ENCODE measurements at regions not wholly inside any gene's neighbourhood (a gene's known extent, or its start where the extent isn't known, plus 50 kb on each side); places are given as distances from the start of the nearest gene placed in this dataset.

GRCh38 chr18:28411806-28412205, 234.9 kb upstream of the CDH2 start:
- no peak for DNase-seq

DNA sequence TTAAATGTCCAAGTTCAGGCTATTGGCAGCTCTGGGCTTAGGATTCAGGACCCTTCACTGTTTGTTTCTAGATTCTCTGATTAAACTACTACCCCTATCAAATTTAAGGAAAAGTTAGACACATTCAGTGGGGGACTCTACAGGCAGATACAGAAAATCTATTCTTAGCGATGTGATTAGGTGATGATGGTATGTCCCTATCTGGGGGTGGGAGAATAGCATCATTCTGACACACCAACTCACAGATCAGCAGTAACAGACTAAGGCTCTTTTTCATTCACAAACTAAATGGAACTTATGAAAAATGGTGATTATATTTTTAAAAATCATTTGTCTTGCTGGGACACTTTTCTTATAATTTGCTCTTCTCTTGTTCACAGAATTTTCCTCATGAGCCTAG, 232.9 kb upstream of the CDH2 start:
- no peak for DNase-seq

DNA sequence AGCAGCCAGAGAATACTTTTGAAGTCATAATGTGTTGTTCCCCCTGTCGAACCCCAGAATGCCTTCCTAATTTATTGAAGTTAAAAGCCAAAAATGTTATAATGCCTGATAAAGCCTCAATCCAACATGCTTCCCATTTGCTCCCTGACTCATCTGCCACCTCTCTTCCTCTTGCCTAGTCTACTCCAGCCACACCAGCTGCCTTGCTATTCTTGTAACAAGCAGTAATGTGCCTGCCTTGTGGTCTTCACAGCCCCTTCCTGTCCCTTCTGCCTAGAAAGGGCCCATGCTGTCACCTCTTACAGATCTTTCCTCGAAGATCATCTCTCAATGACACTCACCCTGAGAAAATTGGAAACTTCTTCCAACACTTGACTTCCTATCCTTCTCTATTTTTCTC, 231.6 kb upstream of the CDH2 start:
- DNase-seq, result no peak

DNA sequence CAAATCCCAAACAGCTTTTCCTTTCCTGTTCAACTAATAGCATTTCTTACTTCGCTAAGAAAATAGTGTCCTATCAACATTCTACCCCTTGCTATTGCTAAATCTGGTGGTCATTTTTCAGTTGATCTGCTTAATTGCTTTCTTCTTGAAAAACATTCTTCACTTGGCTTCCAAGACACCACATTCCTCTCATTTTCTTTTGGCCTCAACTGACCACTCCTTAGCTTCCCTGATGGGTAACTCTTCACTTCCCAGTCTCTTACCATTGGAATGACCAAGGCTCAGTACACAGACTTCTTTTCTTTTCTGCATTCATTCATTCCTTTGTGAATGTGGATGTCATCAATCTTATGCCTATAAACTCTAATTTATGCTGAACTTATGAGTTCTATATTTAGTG, 230.8 kb upstream of the CDH2 start:
- no peak for DNase-seq

DNA sequence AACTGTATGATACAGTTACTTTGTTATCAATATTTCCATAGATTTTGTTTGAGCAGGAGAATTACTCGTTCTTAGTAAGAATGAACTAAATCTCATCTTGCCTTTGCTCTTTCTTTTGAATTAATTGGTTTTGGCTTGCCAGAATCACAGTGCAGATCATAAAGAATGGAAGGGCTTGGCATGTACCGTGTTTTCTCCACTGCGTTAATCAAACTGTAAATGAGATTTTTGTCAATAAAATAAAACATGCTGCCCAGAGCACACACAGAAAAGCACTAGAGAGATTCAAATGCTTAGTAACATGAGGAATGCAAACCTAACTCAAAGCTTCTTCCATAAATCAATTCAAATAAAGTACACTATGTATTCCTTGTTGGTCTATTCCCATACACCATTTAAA, 229.6 kb upstream of the CDH2 start:
- no peak for DNase-seq

DNA sequence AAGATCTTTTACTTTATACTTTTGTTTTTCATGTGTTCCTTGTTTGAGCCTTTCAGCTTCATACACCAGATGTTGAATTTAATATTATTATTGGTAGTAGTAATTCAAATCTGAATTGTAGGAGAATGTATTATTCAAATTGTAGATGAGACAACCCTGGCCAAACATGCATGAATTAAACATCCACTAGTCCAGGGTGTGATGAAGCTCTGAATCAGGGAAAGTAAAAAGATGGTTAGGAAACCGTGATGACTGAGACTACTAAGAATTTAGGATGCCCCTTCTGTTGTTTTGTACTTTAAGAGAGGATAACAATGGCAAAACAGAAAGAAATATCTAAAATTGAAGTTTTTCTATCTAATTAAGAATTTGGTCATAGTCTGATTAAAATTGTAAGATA, 227.8 kb upstream of the CDH2 start:
- no peak for DNase-seq

- no peak for DNase-seq
Measured at GRCh38 chr18:28399781-28400362, 222.9 kb upstream of the CDH2 start.

DNA sequence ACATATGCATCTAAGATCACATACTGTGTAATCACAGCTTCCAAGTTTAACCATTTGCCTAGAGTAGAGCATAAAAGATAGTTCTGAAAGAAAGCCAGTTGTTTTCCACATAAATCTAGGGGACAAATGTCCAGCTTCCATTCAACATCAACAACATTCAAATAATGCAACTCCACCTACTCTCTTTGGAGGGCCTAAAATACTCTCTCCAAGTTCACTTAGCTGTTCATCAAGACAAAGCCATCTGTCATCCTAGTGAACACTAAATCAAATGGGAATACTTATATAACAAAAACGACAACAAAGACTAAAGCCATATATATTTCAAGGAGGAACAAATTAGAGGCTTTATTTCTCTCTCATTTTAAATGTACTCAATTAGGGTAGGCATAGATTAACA, 221.5 kb upstream of the CDH2 start:
- DNase-seq, result no peak

- no peak for DNase-seq
Measured at GRCh38 chr18:28390022-28390421, 213.1 kb upstream of the CDH2 start.

GRCh38 chr18:28382215-28382879, 205.4 kb upstream of the CDH2 start:
- no peak for DNase-seq

DNA sequence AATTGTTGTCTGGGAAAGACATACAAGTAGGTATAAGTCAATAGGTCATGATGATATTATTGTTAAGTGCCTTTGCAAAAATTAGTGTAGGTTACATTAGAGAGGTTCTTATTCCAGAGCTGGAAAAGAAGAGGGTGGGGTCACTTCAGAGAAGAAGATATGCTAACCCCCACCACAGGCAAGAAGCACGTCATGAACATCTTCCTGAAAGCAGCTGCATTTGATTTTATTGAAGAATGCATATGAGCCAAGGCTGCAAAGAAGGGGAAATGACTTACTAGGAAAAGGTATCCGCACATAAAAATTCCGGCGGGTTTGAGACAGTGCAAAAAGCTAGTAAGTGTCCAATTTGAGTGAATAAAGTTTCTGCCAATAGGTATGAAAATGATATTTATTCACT, 195.3 kb upstream of the CDH2 start:
- no peak for DNase-seq

GRCh38 chr18:28366676-28367075, 189.7 kb upstream of the CDH2 start:
- DNase-seq, result no peak

GRCh38 chr18:28365411-28365831, 188.5 kb upstream of the CDH2 start:
- no peak for DNase-seq

- DNase-seq, result no peak
Measured at GRCh38 chr18:28363124-28363523, 186.2 kb upstream of the CDH2 start.

- no peak for DNase-seq
Measured at GRCh38 chr18:28359176-28359575, 182.2 kb upstream of the CDH2 start.

DNA sequence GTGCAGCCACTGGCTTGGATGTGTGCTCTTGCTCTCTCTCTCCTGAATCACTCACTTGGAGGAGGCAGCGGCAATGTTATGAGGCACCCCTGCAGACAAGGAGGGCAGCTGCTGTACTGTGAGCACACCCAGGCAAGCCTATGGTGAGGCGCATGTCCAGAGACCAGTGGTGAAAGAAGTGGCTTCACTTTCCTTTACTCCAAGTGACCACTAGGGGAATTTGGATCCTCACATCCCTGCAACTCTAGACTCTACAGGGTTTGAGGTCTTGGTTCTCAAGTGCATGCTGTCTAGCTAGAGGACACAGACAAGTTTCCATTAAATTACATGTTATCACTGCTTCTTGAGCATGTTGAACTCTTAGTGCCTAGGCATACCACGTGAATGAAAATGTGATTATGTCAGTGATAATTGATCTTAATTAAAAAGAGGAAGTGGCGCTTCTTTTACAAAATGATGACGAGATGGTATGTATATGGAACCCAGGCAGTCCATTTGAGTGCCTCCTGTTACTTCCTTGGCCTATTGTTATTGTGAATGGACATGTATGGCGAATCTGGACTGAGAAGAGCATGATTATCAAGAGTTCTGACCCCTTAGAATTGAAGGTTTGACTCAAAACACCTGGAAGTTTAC, 181.0 kb upstream of the CDH2 start:
- DNase-seq, result no peak

DNA sequence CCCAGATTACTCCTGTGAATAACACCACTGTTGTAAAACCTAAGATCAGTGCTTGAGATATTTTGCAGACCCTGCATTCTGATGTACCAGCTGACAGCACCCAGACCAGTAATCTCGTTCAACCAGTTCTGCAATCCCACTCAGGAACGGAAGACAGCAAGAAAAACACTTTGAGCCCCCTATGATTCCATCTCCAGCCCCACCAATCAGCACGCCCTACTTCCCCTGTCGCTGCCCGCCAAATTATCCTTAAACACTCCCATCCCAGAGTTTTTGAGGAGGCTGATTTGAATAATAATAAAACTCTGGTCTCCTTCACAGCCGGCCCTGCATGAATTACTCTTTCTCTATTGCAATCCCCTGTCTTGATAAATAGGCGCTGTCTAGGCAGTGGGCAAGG, 173.9 kb upstream of the CDH2 start:
- DNase-seq, result no peak

DNA sequence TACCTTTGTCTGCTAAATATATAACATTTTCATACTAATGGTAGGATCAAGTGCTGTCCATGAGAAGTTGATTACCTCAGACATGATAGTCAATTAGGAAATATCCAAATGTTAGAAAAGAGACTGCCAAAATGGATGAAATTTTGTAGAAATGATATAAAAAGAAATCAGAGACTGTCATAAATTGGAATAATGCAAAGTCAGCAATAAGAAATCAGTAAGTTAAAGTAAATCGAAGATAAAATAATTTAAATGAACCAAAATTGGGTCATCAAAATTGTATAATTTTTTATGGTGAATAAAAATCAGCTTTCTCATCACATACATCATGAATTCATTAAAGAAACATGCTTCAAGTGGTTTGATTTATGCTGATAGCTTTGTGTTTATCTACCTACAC, 165.3 kb upstream of the CDH2 start:
- no peak for DNase-seq

GRCh38 chr18:28338316-28338715, 161.4 kb upstream of the CDH2 start:
- no peak for DNase-seq

DNA sequence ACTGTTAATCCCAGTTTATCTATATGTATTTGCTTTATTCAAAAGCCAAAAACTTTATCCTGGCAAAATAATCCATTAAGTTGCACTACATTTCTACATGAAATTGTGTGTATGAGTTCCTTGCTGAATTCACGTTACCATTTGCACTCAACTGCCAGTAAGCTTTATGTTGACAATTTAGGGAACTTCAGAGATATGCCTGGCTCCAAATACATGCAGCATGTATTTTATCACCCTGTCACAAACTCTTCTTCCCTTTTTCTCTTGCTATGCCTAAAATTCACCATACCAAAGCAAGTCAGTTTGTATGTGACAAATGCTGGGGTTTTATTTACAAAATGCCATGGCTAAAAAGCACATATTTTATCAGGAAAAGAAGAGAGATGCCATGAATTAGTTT, 157.6 kb upstream of the CDH2 start:
- DNase-seq, result no peak

- DNase-seq, result no peak
Measured at GRCh38 chr18:28332071-28332470, 155.1 kb upstream of the CDH2 start.

DNA sequence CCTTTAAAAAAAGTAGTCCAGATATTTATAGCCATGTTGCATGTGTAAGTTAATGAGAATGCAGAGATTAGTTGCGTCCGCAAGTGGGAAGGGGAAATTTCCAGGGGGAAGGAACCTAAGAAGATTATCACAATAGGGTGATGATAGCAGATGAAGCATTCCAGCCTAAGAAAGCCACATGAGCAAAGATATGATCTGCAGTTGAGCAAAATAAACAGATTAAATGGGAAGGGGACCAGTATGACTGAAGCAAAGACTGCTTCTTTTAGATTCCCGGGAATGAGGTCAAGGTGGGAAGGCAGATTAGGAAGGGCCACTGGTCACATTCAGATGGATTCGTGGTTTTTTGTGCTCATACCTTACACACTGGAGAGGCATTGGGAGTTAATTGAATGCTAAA, 154.6 kb upstream of the CDH2 start:
- DNase-seq, result no peak

DNA sequence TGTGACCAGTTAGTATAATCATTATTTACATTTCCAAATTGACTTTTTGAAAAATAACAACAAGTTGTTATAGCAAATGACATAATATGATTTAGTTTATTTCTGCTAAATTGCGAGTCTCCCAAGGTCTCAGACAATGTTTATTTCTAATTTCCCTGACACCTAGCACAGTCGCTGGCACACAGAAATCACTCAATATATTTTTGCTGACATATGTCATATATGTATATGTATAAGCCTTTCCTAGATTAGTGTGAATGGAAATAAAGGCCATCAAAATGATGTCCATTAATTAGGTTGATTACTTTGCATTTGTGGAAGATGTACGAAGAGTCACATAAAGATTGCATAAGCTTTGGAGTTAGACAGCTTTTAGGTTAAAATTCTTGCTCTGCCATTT, 136.7 kb upstream of the CDH2 start:
- DNase-seq, result no peak

- DNase-seq, result no peak
Measured at GRCh38 chr18:28288784-28289183, 111.9 kb upstream of the CDH2 start.

GRCh38 chr18:28287146-28287545, 110.2 kb upstream of the CDH2 start:
- no peak for DNase-seq

Data from NCI-H2029 treated with DMSO at 0.1 percent for 48 hours (cell line).